A172 (cell line): ENCODE measurements at regions not wholly inside any gene's neighbourhood (a gene's known extent, or its start where the extent isn't known, plus 50 kb on each side); places are given as distances from the start of the nearest gene placed in this dataset.
A peak's percentile ranks its signal among the peaks of the same experiment; 100 is the strongest.

Experiments
- DNase-seq: peaks from one replicate; pipeline ENCODE4 v3.0.0-alpha.2; 2015; ENCODE audit warnings: low spot score

DNA sequence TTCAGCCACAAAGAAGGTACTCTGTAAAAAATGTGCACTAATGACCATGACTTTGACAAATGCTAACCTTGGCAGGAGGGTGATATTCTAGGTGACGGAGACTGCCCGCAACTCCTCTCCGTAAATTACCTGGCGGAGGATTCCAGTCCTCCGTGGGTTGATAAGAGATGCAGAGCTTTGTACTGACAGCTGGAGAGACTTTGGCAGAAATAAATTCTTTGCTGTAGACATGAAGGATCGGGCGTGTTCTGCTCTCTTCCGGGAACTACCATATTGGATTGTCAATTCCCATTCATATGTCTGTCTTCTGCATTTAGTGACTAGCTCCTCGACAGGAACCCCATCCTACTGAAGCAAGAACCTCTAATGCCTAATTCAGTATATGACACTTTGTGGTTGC is 158.3 kb upstream of the KAZN start:
- no peak for DNase-seq

DNA sequence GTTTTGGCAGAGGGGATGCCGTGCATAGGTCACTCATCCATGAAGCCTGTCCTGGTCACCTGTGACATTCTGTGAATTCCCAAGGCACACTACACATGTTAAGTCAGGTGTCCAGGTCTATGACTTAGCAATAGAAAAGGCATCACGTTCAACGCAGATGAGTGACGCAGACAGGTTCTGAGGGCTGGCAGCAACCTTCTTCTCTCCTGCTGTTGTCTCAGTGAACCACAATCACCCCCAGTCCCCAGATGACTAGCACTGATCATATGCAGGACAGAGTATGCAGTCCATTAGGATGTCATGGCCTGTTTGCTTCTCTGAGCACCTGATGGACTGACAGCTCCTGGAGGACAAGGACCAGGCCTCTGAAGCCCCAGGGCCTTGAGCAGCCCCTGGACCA is 157.8 kb upstream of the KAZN start:
- peak; percentile 22 for DNase-seq

DNA sequence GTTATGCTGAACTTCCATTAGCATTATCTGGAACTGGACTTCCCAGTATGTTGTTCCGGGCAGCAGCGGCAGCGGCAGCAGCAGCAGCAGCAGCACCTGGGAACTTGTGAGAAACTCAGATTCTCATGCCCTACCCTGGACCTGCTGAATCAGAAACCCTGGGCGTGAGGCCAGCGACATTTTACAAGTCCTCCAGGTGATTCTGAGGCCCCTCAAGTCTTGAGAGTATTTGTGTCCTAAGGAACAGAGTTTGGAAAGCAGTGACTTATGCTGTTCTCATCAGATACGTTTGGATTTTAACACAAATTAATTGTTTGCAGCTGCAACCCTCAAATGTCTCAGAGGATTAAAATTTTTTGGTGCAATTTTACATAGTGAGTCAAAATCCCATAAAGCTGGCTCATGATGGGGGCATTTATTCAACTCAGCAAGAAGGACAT is 157.2 kb upstream of the KAZN start:
- peak; percentile 89 for DNase-seq

DNA sequence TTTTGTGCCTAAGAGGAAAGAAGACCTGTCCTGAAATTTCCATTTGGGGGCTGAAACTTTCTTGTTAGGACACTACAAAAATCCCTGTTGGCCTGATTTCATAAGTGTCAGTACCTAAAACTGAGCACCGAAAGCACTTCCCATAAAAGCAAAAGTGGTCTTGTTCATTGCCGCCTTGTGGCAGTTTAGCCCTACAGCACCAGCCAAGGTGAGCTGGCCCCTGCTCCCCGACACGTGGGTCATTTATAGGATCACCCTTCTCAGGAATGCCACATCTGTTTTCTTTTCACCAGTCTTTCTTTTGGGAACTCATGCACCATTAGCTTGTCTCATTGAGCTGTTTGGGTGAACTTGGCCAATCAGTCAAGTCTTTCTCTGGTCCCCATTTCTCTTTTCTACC is 155.8 kb upstream of the KAZN start:
- DNase-seq, result no peak

DNA sequence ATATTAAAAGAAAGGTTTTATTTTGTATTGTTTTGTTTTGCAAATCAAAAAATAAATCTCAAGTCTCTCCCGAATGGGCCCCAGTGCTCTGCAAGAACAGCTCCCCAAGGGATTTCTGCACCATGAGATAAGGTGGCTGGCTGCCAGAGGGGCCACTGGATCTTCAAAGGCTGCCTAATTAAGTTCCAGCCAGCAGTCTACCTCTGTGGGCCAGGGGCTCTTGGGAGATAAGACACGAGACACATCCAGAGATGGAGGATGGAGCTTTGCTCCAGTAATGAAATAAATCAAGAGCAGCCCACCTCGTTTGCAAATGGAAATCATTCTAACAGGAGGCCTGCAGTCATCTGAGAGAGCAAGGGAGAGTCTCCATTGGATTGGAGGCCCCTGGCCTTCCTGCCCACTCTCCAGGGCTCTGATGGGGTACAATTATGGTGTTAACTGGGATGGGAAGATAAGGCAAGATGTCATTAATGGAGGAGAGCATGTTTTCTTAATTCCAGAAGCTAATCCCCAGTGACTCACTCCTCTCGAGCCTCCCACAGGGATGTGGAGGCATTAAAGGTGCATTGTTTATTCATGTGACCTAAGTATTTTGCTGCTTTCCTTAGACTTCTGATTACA is 155.2 kb upstream of the KAZN start:
- peak; percentile 79 for DNase-seq

DNA sequence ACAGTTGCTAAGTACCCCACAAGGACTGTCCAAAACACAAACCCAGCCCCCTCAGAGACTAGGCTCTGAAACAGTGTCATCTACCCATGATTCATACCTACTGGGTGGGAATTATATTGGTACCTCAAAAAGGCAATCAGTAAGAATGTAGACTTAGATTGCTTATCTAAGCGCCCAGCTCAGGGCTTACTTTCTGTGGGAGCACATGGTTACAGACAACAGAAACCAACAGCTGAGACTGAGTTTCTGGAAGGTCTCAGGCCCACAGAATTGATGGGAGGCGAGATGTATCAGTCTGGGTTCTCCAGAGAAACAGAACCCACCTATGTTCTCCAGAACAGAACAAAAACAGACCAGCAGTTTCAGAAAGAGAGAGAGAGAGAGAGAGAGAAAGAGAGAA is 147.3 kb upstream of the KAZN start:
- no peak for DNase-seq

DNA sequence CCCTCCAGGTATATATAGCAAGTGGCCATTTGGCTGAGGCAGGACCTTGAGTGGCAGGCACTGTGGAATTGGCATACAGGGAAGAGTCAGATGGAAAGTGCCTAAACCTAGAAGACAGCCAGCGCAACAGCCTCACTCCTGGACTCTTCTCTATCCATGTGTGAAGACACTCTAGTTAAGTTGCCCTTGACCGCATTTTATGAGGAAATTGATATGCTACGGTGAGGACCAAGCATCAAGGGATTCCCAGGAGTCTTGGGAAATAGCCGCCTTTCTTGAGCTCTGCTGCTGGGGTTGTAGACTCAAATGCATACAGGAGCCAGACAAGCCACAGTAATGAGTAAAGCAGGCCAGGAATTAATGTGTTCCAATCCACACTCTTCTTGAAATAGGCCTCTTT is 145.9 kb upstream of the KAZN start:
- no peak for DNase-seq

DNA sequence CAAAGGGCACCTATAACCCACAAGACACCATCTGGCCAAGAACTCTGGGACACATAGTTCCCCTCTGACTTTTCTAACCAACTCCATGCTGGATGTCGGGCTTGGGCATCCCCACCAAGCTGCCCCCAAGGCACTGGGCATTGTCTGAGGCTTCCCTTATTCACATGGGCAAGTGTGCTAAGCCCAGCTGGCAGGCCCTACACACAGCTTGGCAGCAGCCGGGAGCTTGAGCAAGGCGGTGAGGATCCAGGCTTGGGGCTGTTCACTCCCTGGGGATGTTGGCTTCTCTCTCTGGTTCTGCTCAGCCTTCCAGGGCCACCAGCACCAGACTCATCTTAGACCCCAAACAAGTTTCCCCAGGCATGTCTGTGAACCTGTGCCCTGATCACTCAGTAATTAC is 138.3 kb upstream of the KAZN start:
- no peak for DNase-seq

DNA sequence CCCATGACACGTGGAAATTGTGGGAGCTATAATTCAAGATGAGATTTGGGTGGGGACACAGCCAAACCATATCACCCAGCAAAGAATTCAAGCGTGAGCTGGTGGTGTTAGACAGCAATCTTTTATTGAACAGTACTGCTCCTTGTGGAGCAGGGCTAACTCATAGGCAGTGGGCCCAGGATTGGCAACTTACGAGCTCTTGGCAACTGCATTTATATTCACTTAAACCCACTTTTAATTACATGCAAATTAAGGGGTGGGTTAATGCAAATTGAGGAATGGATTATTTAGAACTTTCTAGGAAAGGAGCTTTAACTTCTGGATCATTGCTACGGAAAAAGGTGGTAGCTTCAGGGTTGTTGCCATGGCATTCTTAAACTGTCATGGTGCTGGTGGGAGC is 135.6 kb upstream of the KAZN start:
- no peak for DNase-seq

DNA sequence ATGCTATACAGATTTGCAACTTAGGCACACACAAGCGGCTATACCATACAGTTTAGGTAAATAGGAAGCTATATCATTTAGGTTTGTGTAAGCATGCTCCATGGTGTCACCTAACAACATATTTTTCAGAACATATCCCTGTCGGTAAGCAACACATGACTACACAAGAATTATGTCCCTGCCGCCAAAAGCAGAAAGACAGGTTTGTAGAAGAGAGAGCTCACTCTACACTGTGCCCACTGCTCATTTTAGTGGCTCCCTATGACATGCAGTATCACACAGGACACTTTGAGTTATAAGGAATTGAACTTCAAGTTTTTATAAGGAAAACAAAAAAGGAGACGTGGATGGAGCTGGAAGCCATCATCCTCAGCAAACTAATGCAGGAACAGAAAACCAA is 132.5 kb upstream of the KAZN start:
- no peak for DNase-seq

DNA sequence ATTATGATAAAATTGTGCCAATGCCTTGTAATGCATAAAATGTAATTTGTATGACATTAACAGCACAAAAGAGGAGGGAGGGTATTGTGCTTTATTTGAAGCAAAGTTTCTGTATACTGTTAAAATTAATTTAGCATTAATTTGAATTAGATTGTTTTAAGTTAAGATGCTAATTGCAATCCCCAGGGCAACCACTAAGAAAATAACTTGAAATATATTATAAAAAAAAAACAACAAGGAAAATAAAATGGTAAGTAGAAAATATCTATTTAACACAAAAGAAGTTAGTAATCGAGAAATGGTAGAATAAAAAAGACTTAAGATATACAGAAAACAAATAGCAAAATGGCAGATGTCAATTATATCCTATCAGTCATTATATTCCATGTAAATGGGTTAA is 131.4 kb upstream of the KAZN start:
- DNase-seq, result no peak

DNA sequence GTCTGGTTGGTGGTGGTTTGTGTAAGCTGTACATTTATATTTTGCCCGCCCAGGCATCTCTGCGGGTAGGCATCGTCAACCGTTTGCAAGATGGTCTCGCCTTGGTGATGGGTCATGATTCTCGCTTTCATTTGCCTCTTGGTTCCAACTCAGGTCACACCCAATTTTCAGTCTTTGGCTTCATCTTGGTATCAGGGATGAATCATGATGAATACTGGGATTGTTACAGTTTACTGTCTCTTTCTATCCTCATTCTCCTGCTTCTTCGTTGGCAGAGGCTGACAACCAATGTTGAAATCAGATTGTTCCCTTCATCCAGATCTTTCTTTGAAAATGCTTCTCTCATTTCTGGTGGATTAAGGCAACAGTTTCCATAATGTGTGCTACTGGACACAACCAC is 129.7 kb upstream of the KAZN start:
- DNase-seq, result no peak

DNA sequence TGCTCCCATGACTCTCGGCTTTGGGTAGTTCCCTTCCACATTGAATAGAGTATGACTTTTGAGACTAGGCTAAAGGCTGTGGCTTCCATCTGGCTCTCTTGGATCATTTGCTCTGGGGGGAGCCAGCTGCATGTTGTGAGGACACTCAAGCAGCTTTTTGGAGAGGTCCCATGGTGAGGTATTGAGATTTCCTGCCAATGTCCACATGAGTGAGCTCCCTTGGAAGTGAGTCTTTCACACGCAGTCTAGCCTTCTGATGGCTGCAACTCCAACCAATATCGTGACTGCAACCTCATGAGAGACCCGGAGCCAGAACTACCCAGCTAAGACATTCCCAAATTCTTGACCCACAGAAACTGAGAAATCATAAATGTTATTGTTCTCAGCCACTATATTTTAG is 127.7 kb upstream of the KAZN start:
- no peak for DNase-seq

DNA sequence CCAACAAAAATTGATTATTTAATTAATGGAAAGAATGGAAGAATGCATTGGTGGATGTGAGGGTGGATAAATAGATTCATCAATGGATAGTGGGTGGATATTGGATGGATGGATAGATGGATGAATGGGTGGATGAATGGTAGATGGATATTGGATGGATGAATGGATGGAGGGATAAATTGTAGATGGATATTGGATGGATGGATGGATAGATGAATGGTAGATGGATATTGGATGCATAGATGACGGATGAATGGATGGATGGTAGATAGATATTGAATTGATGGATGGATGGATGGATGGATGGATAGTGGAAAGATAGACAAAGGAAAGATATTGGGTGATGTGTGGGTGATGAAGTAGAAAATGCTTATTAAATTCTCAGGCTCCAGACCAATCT is 123.6 kb upstream of the KAZN start:
- no peak for DNase-seq

DNA sequence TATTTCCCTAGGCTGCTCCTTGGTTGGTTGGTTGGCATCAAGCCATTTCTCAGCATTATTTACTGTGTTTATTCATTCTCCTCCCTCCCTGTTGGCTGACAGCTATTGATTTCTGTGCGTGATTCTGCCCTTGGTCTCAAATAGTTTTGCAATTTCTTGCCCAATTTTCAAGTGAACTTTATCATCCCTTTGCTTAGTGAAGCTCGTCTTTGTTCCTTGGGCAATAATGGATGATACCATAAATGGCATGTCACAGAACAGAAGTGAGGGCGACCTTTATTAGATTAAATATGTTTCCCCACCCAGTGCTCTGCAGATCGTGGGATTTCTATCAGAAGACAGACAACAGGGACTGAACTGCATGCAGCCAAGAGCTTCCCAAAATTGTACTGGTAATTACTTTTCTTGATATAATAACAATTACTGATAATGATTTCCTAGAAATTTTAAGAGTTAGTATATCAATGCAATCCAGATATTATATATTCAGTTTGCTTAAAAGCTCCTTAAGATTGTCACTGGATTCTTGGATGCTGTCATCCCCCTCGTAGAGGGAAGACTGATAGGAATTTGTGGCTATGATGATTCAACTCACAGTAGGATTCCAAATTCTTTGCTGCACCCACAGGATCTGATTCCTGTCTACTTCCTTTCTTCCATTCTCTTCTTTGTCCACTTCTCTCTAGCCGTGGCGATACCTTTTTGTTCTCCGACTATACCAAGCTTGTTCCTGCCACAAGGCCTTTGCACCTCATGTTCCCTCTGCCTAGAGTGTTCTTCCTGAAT is 122.1 kb upstream of the KAZN start:
- DNase-seq, result peak; percentile 82

DNA sequence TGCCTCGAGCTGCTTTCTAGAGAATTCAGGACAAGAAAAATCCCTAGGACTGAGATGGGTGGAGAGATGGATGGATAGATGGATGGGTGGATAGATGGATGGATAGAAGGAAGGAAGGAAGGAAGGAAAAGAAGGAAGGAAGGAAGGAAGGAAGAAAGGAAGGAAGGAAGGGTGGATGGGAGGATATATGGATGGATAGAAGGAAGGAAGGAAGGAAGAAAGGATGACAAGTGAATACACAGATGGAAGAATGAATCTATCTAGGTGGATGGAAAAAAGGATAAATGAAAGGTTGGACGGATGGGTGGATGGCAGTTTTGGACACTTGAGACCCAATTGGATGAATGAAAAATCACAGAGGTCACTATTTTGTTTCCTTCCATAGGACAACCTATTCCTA is 120.4 kb upstream of the KAZN start:
- DNase-seq, result no peak

DNA sequence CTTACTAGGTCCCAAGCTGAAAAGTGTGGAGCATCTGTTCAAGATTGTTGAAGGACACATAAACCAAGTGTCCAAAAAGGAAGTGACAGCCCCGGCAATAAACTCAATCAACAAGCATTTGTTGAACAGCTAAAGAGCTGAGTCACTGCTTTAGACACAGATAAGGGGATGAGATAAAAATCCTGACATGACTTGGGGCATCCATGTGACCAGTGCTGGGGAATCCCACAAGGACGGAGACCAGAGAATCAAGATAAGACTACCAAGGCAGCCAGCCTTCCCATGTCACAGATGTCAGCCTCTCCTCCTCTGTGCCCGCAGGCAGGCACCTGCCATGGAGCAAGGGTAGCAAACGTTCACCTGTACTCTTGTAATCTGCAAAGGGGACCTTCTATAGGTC is 118.6 kb upstream of the KAZN start:
- DNase-seq, result peak; percentile 76

DNA sequence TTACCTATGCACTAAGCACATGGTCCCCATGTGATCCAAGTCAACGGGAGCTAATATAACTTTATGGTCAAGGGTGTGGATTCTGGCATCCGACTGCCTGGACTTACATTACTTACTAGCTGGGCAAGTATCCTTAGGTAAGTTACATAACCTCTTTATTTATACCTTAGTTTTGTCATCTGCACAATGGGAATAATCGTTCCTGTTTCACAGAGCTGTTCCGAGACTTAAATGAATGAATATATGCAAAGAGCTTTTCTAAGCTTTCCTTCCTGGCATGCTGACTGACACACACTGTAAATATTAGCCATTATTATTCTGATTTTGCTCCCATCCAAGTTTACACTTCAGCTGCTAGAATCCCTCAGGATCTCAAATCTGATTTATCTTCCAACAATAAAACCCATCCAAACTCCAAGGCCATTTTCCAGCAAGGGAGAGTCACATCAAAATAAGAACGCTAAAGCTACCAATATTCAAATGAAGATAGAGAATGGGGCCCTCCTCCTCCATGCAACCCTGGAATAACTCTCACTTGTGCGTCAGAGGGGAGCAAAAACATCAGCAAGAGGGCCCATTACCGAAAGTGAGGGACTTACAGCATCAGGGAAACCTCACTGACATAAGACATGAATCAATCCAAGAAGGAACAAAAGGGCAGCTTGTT is 115.6 kb upstream of the KAZN start:
- no peak for DNase-seq

DNA sequence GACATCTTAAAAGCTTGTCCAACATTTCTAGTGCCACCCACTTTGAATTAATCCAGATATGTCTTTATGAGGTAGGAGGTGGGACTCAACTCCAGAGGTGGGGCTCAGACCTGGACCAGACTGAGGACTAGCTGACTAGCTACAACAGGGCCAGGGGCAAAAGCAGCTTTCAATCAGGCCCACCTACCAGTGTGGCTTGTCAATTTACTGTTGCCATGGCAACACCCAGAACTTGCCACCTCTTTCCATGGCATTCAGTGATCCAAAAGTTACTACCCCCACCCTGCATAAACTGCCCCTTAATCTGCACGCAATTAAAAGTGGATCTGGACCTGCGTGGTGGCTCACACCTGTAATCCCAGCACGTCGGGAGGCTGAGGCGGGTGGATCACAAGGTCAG is 113.2 kb upstream of the KAZN start:
- no peak for DNase-seq

DNA sequence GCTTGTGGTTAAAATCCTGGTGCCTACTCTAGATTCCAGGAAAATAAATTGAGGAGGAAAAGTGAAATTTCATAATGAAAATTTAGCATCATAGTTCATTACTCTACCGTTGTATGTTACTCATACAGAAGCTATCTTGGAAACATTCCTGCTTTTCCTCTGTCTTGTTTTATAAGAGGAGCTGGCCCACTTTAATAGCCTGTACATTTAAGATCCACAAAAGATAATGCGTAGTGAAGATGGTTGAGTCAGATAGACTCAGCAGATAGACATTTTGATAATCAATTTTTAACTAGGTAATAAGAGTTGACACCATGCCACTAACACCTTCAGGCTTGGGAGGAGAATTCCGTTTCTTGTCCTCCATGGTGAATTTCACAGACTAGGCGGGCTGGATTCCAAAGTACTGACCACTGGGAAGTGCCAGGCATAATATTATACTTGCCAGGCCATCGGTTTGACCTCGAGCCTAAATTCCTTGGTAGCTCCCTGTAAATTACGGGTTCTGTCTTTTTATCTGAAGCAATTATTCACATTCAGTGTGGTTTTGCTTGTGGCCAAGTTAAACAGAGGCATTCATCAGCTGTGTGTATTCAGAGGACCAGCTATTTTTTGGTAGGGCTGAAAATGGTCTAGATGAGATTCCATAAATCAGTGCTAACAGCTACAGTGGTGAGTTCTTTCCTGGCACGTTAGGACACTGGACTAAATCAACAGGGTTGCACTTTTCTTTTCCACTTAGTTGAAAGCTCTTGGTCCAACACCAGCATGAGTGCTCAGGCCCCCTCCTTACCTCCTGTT is 111.9 kb upstream of the KAZN start:
- peak; percentile 97 for DNase-seq

DNA sequence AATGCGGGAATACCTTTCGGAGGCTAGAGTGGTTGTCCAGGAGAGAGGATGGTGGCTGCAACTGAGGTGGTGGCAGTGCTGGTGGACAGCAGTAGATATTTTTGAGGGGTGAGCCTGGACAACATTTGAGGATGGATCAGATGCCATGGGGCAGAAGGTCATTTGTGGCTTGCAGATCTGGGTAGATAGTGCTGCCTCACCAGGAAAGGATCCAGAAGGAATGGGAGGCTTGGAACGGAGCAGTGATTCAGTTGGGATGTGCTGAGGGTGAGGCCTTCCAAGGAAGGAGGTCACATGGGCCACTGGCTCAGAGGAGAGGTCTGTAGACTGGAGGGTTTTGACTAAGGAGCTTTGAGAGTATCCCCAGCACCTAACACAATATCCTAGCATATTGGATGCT is 110.8 kb upstream of the KAZN start:
- peak; percentile 54 for DNase-seq

DNA sequence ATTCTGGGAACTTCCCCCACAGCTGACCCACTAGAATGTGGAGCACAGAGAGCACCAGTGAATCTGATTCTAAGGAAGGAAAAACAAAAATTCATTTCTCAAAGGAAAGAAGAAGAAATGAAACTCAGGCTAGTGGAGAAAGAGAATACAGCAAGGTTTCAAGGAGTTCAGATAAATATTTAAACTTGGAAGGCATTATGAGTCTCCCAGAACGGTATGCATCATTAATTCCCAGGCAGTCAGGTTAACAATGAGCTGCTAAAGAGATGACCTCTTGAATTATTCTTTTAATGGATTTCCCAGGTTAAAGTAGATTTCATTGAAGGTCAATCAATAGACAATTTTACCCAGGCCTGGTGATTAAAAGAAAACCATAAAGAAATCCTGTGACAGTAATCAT is 103.6 kb upstream of the KAZN start:
- DNase-seq, result no peak
